ENCODE measurements at regions not wholly inside any gene's neighbourhood (a gene's known extent, or its start where the extent isn't known, plus 50 kb on each side); places are given as distances from the start of the nearest gene placed in this dataset.

GRCh38 chr6:12426121-12426520 lies 136.0 kb downstream of the EDN1 start:
- TF ChIP-seq CTCF (IDR thresholded peaks at IDR 0.05; ENCODE audit: poor library complexity, severe bottlenecking) (no peak), REST (IDR thresholded peaks at IDR 0.05; ENCODE audit: borderline replicate concordance) (no peak), POLR2AphosphoS5 (IDR thresholded peaks at IDR 0.05) (no peak), MXI1 (conservative IDR thresholded peaks at IDR 0.05; ENCODE audit: poor library complexity, severe bottlenecking) (no peak)
